ENCODE measurements at regions not wholly inside any gene's neighbourhood (a gene's known extent, or its start where the extent isn't known, plus 50 kb on each side); places are given as distances from the start of the nearest gene placed in this dataset.
A peak's percentile ranks its signal among the peaks of the same experiment; 100 is the strongest.

- no peak for DNase-seq (ENCODE audit: low read depth)
Measured at GRCh38 chr17:55634702-55635101, 88.0 kb downstream of the TMEM100 start.

GRCh38 chr17:55632893-55633292 lies 89.8 kb downstream of the TMEM100 start:
- peak; percentile 65 for DNase-seq (ENCODE audit: low read depth)

GRCh38 chr17:55632236-55632635 lies 90.4 kb downstream of the TMEM100 start:
- DNase-seq (ENCODE audit: low read depth) = no peak

DNA sequence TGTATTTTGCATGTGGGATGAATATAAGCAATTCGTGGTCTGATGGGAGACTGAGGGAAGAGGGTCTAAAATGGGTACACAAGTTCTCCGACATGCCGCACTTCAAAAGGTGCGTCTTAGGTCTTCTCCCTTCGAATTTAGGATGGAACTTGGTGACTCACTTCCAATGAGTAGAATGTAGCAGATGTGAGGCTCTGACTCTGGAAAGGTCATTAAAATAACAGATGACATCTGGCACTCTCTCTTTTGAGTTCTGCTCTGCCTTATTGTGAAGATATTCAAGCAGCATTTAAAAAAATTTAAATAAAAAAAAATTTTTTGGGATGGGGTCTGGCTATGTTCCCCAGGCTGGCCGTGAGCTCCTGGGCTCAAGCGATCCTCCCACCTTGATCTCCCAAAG lies 92.7 kb downstream of the TMEM100 start:
- no peak for DNase-seq (ENCODE audit: low read depth)

DNA sequence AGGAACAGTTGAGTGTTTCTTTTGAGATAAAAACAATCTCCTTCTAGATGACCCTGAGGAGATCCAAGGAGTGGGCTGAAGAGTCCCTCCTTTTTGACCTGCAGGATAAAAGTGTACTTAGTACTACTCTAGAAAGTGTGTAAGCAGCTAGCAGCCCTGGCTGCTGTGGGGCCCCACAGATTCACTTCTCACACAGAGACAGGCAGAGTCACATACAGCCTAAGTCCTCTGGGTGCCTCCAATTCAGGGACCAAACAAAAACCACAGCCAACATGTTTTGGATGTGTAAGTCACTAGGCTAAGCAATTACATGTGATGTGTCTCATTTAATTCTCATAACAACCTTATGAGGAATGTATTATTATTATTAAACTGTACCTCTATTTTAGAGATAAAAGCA lies 97.1 kb downstream of the TMEM100 start:
- no peak for DNase-seq (ENCODE audit: low read depth)

GRCh38 chr17:55624772-55625433 lies 97.8 kb downstream of the TMEM100 start:
- DNase-seq (ENCODE audit: low read depth) = no peak

GRCh38 chr17:55622547-55622946 lies 100.1 kb downstream of the TMEM100 start:
- no peak for DNase-seq (ENCODE audit: low read depth)

GRCh38 chr17:55620945-55621344 lies 101.7 kb downstream of the TMEM100 start:
- DNase-seq (ENCODE audit: low read depth) = no peak

- DNase-seq (ENCODE audit: low read depth) = no peak
Measured at GRCh38 chr17:55620023-55620422, 102.6 kb downstream of the TMEM100 start.

- no peak for DNase-seq (ENCODE audit: low read depth)
Measured at GRCh38 chr17:55617441-55617840, 105.2 kb downstream of the TMEM100 start.

DNA sequence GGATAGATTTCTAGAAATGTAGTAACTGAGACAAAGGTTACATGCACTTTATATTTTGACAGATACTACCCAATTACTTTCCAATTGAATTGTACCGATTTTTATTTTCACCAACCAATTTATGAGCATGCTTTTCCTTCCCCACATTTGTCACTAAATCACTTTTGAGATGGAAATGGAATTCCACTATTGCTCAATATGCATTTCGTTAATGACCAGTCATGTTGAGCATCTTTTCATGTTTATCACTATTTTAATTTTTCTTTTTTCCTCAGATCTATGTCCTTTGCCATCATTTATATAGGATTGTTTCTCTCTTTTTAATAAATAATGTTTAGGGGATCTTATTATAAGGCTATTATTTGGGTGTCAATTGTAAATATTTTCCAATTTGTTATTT lies 102.8 kb upstream of the SMIM36 start:
- no peak for DNase-seq (ENCODE audit: low read depth)

GRCh38 chr17:55612691-55613141 lies 101.5 kb upstream of the SMIM36 start:
- DNase-seq (ENCODE audit: low read depth) = no peak

DNA sequence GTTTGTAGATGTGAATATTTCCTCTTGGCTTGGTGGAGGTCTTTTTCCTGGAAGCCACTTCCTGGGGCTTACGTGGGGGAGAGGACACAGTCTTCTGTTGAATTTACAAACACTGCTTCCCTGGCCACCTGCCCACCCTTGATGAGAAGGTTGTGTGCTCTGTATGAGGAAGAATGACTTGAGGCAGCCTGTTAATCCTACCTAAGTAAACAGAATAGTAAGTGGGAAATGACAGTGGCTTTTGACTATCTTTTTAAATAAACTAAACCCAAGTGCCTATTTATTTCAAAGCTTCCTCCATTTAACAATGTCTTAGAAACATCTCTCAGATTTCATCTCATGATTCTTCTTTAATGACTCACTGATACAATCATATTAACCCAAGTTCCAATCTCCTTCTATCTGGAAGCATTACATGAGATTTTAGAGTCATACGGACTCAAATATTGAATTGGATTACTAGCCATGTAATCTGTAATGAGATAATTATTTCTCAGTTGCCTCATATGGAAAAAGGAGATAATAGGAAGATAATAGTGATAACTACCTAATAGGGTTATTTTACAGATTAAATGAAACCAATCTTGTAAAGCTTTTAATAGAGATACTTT lies 96.6 kb upstream of the SMIM36 start:
- peak; percentile 46 for DNase-seq (ENCODE audit: low read depth)

DNA sequence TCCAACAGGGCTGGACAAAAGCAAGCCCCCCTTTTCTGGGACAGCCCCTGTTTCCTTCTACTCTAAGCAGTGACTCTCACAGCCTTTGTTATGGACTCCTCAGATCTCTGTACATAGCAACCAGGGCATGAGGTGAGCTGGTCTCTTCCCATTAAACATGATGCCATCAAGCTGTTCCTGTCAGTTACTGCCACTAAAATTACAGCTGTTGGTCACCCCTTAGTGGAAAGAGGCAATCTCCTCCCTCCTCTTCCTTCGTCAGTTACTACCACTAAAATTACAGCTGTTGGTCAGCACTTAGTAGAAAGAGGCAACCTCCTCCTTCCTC lies 95.2 kb upstream of the SMIM36 start:
- DNase-seq (ENCODE audit: low read depth) = peak; percentile 14

GRCh38 chr17:55605705-55606487 lies 94.6 kb upstream of the SMIM36 start:
- no peak for DNase-seq (ENCODE audit: low read depth)

- peak; percentile 54 for DNase-seq (ENCODE audit: low read depth)
Measured at GRCh38 chr17:55601874-55602364, 90.7 kb upstream of the SMIM36 start.

DNA sequence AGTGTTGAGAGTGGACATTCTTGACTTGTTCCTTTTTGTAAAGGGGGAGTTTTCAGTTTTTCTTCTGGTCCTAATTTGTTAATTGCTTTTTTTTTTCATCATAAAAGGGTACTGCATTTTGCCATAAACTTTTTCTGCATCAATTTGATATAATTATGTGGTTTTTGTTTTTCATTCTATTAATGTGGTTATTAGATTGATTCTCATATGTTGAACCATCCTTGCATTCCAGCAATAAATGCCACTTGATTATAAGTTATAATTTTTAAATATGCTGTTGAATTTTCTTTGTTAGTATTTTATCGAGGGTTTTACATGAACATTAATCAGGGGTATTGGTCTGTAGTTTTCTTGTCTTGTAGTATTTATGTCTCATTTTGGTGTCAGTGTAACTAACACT lies 87.2 kb upstream of the SMIM36 start:
- no peak for DNase-seq (ENCODE audit: low read depth)

- peak; percentile 52 for DNase-seq (ENCODE audit: low read depth)
Measured at GRCh38 chr17:55588446-55589242, 77.4 kb upstream of the SMIM36 start.

DNA sequence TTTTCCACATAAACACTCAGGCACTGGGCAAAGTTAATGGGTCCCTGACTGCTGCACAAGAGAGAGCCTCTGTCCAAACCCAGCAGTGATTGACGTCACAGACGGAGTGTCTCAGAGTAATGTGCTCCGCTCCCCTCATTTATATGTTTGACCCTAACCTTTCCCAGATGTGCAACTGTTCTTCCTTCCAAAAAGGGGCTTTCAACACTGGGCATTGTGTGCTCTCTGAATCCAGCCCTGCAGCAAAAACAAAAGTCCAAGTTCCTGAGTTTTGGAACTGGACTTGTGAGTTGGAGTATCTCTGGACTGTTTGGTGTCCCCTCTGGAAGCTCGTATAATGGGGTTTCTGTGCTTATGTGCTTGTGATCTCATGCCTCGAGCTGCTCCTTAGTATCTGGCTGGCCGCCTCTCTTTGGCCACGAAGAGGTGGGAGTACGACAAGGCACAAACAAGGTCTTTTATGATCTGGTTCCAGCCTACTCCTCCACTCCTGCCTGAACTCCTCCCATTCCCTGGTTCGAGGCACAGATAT lies 76.4 kb upstream of the SMIM36 start:
- DNase-seq (ENCODE audit: low read depth) = peak; percentile 76

DNA sequence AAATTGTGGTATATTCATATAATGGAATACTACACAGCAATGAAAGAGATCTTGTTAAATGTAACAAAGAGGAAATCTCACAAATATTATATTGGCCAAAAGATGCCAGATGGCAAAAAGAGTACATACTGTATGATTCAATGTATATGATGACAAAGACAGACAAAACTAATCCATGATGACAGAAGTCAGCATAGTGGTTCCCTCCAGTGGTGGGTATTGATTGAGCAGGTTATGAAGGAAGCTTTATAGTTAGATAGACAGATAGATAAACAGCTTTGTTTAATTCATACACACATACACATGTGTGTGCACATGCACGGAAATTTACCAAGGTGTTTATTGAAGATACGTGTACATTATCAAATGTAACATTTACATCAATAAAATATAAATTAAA lies 74.4 kb upstream of the SMIM36 start:
- DNase-seq (ENCODE audit: low read depth) = no peak

- DNase-seq (ENCODE audit: low read depth) = no peak
Measured at GRCh38 chr17:55584861-55585260, 73.6 kb upstream of the SMIM36 start.
